ENCODE measurements at regions not wholly inside any gene's neighbourhood (a gene's known extent, or its start where the extent isn't known, plus 50 kb on each side); places are given as distances from the start of the nearest gene placed in this dataset.

- H3K27me3 ChIP-seq (ENCODE audit: insufficient read depth, low read length), result no peaks in the 10 kb centered on the region
- H3K4me2 ChIP-seq (ENCODE audit: insufficient read depth, insufficient read length, low read length), result no peak overlapping the region
- H3K9me3 Mint-ChIP-seq, result no peaks in the 10 kb centered on the region; a peak in 3 of 5 replicates
- no peaks in the 10 kb centered on the region for H3K4me1 ChIP-seq (ENCODE audit: insufficient read depth, low read length)
- no peak overlapping the region for H3K23ac ChIP-seq (ENCODE audit: insufficient read length, low read depth, low read length)
- no peak overlapping the region for H2BK15ac ChIP-seq (ENCODE audit: low read depth, low read length)
- WGBS (ENCODE audit: extremely low coverage, insufficient read length, low lambda C conversion rate), result no CpG with 5 or more reads among the region's 1 CpG
- TF ChIP-seq, protein P1, sequence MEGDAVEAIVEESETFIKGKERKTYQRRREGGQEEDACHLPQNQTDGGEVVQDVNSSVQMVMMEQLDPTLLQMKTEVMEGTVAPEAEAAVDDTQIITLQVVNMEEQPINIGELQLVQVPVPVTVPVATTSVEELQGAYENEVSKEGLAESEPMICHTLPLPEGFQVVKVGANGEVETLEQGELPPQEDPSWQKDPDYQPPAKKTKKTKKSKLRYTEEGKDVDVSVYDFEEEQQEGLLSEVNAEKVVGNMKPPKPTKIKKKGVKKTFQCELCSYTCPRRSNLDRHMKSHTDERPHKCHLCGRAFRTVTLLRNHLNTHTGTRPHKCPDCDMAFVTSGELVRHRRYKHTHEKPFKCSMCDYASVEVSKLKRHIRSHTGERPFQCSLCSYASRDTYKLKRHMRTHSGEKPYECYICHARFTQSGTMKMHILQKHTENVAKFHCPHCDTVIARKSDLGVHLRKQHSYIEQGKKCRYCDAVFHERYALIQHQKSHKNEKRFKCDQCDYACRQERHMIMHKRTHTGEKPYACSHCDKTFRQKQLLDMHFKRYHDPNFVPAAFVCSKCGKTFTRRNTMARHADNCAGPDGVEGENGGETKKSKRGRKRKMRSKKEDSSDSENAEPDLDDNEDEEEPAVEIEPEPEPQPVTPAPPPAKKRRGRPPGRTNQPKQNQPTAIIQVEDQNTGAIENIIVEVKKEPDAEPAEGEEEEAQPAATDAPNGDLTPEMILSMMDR (conservative IDR thresholded peaks at IDR 0.05), result no peak
- H3K9me3 ChIP-seq (ENCODE audit: control insufficient read depth, low read depth, low read length), result no peaks in the 10 kb centered on the region
- no peak overlapping the region for H4K8ac ChIP-seq (replicated peaks; ENCODE audit: insufficient read length, low read depth, low read length)
- no peak overlapping the region for H3K9ac ChIP-seq (ENCODE audit: extremely low read depth, insufficient read length, low read length)
- no peak overlapping the region for H3K56ac ChIP-seq (ENCODE audit: insufficient read length, low read depth, low read length)
- H3K23me2 ChIP-seq (ENCODE audit: insufficient read length, low read depth, low read length, poor library complexity, severe bottlenecking), result no peaks in the 10 kb centered on the region
- H2AK5ac ChIP-seq (ENCODE audit: insufficient read length, low read length), result no peak overlapping the region
- no peak overlapping the region for H3K18ac ChIP-seq (ENCODE audit: insufficient read length, low read depth, low read length)
- H3K4me3 Mint-ChIP-seq, result no peak overlapping the region
- no peak overlapping the region for H3K14ac ChIP-seq (ENCODE audit: insufficient read depth, low read length)
- H3K27me3 Mint-ChIP-seq (ENCODE audit: low read depth), result peaks cover 2% of the 10 kb centered on the region
- H4K91ac ChIP-seq (ENCODE audit: insufficient read length, low read depth, low read length), result no peak overlapping the region
- H4K5ac ChIP-seq (ENCODE audit: insufficient read length, low read depth, low read length), result no peak overlapping the region
- H3K79me2 ChIP-seq (ENCODE audit: insufficient read depth, low read length), result no peaks in the 10 kb centered on the region
- no peak overlapping the region for H2BK20ac ChIP-seq (ENCODE audit: low read depth, low read length, poor library complexity, severe bottlenecking)
- H3K27ac Mint-ChIP-seq, result no peak overlapping the region
- H2BK5ac ChIP-seq (ENCODE audit: insufficient read length, low read length), result no peak overlapping the region
- no peak overlapping the region for H3K4ac ChIP-seq (ENCODE audit: low read depth, low read length)
- H2AFZ ChIP-seq (ENCODE audit: low read length), result no peak overlapping the region
- peaks cover 0 to 3% of the 10 kb centered on the region in 2 experiments; a peak in 2 of 4 replicates for H3K4me1 Mint-ChIP-seq
- no peak overlapping the region for H2BK12ac ChIP-seq (ENCODE audit: insufficient read length, low read depth, low read length)
- no peak overlapping the region for H3T11ph ChIP-seq (ENCODE audit: low read length)
- DNase-seq, result no peak
- H3K27ac ChIP-seq (ENCODE audit: insufficient read length, low read depth, low read length), result no peak overlapping the region
- no peaks in the 10 kb centered on the region for H3K36me3 Mint-ChIP-seq (ENCODE audit: insufficient read depth in 1 of 3, low read depth in 3 of 3)
- H4K20me1 ChIP-seq (ENCODE audit: control insufficient read depth, insufficient read depth, insufficient read length), result no peaks in the 10 kb centered on the region
- no peaks in the 10 kb centered on the region for H3K79me1 ChIP-seq (ENCODE audit: insufficient read depth, low read depth, low read length, poor library complexity, severe bottlenecking)
- H2BK120ac ChIP-seq (ENCODE audit: low read depth, low read length, poor library complexity, severe bottlenecking), result no peak overlapping the region
Measured at GRCh38 chr5:79893485-79893884, 97.6 kb downstream of the MTX3 start.
